ENCODE measurements at regions not wholly inside any gene's neighbourhood (a gene's known extent, or its start where the extent isn't known, plus 50 kb on each side); places are given as distances from the start of the nearest gene placed in this dataset.

DNA sequence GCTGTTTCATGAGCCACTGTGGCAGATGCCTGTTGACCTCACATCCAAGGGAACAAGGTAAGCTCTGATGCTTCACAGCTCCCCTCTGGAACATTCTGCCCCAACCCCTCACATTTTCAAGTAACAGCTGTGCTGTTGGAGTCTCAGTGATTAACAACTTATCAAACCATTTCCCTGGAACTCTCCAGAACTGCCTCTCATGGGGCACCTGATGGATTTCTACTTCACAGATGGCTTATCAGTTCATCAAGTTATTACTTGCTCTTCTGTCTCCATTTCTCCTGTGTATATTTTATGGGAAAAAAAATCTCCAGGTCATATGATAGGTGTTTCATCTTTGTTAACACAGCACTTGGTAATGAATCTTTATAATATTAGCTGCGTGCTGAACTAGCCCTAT, 322.4 kb downstream of the MAN2A1 start:
- Histone ChIP-seq H3K27ac (no peak overlapping the region), H3K4me3 (replicated peaks in 1 of 3) (no peak overlapping the region), H3K4me1 (peaks cover 0 to 4% of the 10 kb centered on the region in 2 donors), H3K36me3 (no peaks in the 10 kb centered on the region), H3K9me3 (no peaks in the 10 kb centered on the region), H3K27me3 (no peaks in the 10 kb centered on the region)
- 93 to 96% methylated on average over 1 of the region's 1 CpG for WGBS, 2 donors
- intact Hi-C loops (cut with DNase I) = no loop called here
- no peak for DNase-seq
- TF ChIP-seq POLR2A (IDR thresholded peaks at IDR 0.05) (no peak), CTCF (IDR thresholded peaks at IDR 0.05) (no peak)

DNA sequence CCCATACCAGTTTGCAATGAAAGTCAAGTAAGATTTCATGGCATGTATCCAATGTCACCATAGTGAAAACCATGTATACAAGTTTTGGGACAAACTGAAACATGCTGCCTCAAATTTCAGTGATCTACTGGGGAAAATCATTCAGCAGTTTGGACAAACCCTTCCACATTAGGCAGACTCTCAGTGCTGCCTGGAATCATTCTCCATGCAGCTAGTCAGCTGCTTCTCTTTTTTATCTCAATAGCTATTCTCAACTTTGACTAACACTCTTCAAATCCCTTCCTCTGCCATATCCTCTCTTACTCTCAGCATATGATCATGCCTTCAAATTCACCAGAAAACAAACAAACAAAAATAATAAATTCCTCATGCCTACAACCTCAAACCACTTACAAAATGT, 323.3 kb downstream of the MAN2A1 start:
- no peak overlapping the region for H3K27ac ChIP-seq
- H3K27me3 ChIP-seq = no peaks in the 10 kb centered on the region
- H3K9me3 ChIP-seq = no peaks in the 10 kb centered on the region
- DNase-seq = no peak
- TF ChIP-seq POLR2A (IDR thresholded peaks at IDR 0.05) (no peak), CTCF (IDR thresholded peaks at IDR 0.05) (no peak)
- no peak overlapping the region for H3K4me3 ChIP-seq (replicated peaks in 1 of 3)
- intact Hi-C loops (cut with DNase I) = no loop called here
- no peaks in the 10 kb centered on the region for H3K4me1 ChIP-seq
- H3K36me3 ChIP-seq = no peaks in the 10 kb centered on the region

GRCh38 chr5:110017854-110018253, 328.1 kb downstream of the MAN2A1 start:
- no peak overlapping the region for H3K27ac ChIP-seq
- 84 to 92% methylated on average over 2 of the region's 2 CpGs for WGBS, 2 donors
- DNase-seq = no peak
- no peaks in the 10 kb centered on the region for H3K27me3 ChIP-seq
- no peaks in the 10 kb centered on the region for H3K4me1 ChIP-seq
- TF ChIP-seq CTCF (IDR thresholded peaks at IDR 0.05) = no peak
- no peak for TF ChIP-seq POLR2A (IDR thresholded peaks at IDR 0.05)
- no peak overlapping the region for H3K4me3 ChIP-seq (replicated peaks in 1 of 3)
- intact Hi-C loops (cut with DNase I) = no loop called here
- H3K36me3 ChIP-seq = no peaks in the 10 kb centered on the region
- H3K9me3 ChIP-seq = no peaks in the 10 kb centered on the region

DNA sequence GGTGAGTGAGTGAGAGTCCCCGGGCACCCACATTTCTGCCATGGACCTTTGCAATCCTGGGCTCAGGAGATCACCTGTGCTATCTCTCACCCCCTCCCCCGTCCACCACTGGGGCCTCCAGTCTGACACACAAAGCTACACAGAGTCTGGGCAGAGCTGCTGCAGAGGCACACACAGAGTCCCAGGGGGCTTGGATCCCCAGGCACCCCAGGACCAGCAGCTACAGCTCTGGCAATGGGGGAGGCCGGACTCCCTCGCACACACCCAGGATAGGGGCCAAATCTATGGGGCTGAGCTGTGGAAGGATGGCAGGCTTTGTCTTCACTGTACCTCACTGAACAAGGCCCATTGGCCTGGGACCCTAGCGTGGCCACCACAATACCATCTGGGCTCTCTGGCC, 328.8 kb downstream of the MAN2A1 start:
- H3K27ac ChIP-seq = no peak overlapping the region
- no peaks in the 10 kb centered on the region for H3K9me3 ChIP-seq
- no peak overlapping the region for H3K4me3 ChIP-seq (replicated peaks in 1 of 3)
- 89 to 98% methylated on average over 4 to 5 of the region's 5 CpGs for WGBS, 2 donors
- no peaks in the 10 kb centered on the region for H3K27me3 ChIP-seq
- H3K36me3 ChIP-seq = no peaks in the 10 kb centered on the region
- DNase-seq = no peak
- TF ChIP-seq CTCF (IDR thresholded peaks at IDR 0.05) (no peak), POLR2A (IDR thresholded peaks at IDR 0.05) (no peak)
- intact Hi-C loops (cut with DNase I) = no loop called here
- no peaks in the 10 kb centered on the region for H3K4me1 ChIP-seq

DNA sequence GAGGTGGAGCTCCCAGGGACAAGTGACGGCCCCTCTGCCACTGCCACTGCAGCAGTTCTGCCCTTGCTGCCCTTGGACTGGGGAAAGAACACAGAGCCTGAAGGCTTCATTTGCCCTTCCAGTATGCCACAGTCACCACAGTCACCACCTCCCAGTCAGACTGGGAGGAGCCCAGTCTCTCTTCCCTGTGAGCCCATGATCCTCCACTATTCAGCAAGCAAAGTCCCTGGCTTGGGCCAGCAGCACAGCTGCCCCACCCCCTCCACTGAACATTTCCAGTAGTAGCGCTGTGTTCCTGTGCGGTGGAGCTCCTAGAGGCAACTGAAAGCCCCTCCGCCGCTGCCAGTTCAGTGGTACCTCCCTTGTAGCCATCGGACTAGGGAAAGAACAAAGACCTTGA, 329.4 kb downstream of the MAN2A1 start:
- H3K27ac ChIP-seq = no peak overlapping the region
- H3K4me3 ChIP-seq (replicated peaks in 1 of 3) = no peak overlapping the region
- TF ChIP-seq CTCF (IDR thresholded peaks at IDR 0.05) (no peak), POLR2A (IDR thresholded peaks at IDR 0.05) (no peak)
- no peaks in the 10 kb centered on the region for H3K4me1 ChIP-seq
- intact Hi-C loops (cut with DNase I) = no loop called here
- no peaks in the 10 kb centered on the region for H3K36me3 ChIP-seq
- DNase-seq = no peak
- no peaks in the 10 kb centered on the region for H3K27me3 ChIP-seq
- H3K9me3 ChIP-seq = no peaks in the 10 kb centered on the region
- 95 to 98% methylated on average over 5 to 6 of the region's 6 CpGs for WGBS, 2 donors
